LNCaP clone FGC (cell line): ENCODE measurements at regions not wholly inside any gene's neighbourhood (a gene's known extent, or its start where the extent isn't known, plus 50 kb on each side); places are given as distances from the start of the nearest gene placed in this dataset.
"Not testable (repeated sequence)": the region's sequence is repeated elsewhere in the genome, so short reads cannot be mapped to it uniquely, and the experiment has no call there.

Source experiments
- DNase-seq: peaks from one replicate; pipeline ENCODE4 v3.0.0-alpha.2; 2011; ENCODE audit warnings: low read depth
- H3K4me3 ChIP-seq: 2 replicates; pipeline ENCODE4 v1.5.1; 2011; ENCODE audit warnings: mild to moderate bottlenecking, low read depth, low read length, control low read depth
- CTCF ChIP-seq: IDR thresholded peaks from 2 replicates; pipeline ENCODE4 v1.5.1; 2012; ENCODE audit warnings: mild to moderate bottlenecking; ENCODE audit not compliant: control insufficient read depth, insufficient read depth; ENCODE audit errors: extremely low read depth

GRCh38 chr5:159498630-159499029 lies 168.3 kb upstream of the IL12B start:
- no peak for TF ChIP-seq CTCF
- no peak for DNase-seq
- H3K4me3 ChIP-seq, result no peak overlapping the region

DNA sequence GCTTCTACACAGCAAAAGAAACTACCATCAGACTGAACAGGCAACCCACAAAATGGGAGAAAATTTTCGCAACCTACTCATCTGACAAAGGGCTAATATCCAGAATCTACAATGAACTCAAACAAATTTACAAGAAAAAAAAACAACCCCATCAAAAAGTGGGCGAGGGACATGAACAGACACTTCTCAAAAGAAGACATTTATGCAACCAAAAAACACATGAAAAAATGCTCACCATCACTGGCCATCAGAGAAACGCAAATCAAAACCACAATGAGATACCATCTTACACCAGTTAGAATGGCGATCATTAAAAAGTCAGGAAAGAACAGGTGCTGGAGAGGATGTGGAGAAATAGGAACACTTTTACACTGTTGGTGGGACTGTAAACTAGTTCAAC lies 171.8 kb upstream of the IL12B start:
- not testable (repeated sequence) for DNase-seq

DNA sequence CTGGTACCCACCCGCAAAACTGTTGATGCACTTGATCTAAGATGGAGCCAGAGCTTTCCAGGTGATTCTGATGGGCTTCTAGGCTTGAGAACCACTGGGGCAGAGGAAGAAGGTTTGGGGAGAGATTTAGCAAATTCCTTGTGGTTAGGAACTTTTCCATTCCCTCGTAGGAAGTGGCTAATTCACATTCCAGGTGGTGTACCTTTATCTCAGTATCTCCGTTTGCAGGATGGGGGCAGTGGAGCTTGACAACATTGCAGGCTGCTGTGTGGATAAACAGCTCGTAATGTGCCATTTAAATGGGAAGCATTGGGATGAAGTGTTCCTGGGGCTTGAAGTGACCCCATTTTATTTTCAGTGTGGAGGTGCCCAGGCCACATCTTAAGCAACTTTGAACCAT lies 172.9 kb upstream of the IL12B start:
- no peak overlapping the region for H3K4me3 ChIP-seq
- no peak for TF ChIP-seq CTCF
- DNase-seq, result no peak

More for the DNA sequence above, 171.8 kb upstream of the IL12B start:
- not testable (repeated sequence) for H3K4me3 ChIP-seq

- DNase-seq, result no peak
- no peak overlapping the region for H3K4me3 ChIP-seq
- no peak for TF ChIP-seq CTCF
Observed at GRCh38 chr5:159504106-159504856, 174.0 kb upstream of the IL12B start.

DNA sequence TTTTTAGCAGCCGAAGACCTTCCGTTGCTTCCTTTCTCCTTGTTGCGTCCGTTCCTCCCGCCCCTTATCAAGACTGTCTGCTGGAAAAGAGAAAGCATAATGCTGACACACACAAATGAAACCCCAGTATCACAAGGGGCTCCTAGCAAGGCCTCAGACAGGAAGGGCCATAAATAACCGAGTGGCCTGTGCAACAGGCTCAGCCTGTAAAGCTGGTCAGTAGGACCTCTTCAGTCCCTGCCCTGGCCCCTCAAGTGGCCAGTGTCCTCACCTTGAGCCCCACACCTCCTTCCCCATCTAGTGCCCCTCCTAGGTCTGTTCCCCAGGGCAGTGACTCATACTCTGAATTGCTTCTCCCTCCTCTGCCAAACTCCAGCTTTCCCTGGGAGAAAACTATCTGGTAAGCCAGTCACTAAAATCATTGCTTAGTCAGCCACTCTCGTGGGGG lies 174.6 kb upstream of the IL12B start:
- DNase-seq, result no peak
- TF ChIP-seq CTCF, result no peak
- no peak overlapping the region for H3K4me3 ChIP-seq

- TF ChIP-seq CTCF, result no peak
Observed at GRCh38 chr5:159507055-159507454, 176.8 kb upstream of the IL12B start.

DNA sequence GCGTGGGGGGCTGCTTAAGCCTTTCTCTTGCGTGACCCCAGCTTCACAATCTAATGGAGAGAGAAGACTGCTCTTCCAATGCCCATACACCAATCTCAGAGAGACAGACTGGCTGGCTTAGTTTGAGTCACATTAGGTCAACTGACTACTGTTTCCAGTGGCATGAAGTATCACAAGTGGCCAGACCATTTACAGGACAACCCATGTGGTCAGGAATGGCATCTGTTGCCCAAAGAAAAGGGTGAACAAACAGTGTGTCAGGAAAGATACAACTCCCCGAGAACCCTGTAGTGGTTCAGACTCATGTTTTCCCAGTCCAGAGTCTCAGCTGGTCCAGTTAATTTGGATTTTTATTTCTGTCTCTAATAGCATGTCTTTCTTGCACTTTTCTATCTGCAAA lies 177.4 kb upstream of the IL12B start:
- no peak for DNase-seq
- no peak for TF ChIP-seq CTCF
- no peak overlapping the region for H3K4me3 ChIP-seq

More at GRCh38 chr5:159507055-159507454, 176.8 kb upstream of the IL12B start:
- H3K4me3 ChIP-seq, result no peak overlapping the region
- DNase-seq, result no peak
